NOMO-1 treated with DMSO at 0.1 percent for 48 hours (cell line): ENCODE measurements at regions not wholly inside any gene's neighbourhood (a gene's known extent, or its start where the extent isn't known, plus 50 kb on each side); places are given as distances from the start of the nearest gene placed in this dataset.
A peak's percentile ranks its signal among the peaks of the same experiment; 100 is the strongest.
"Not testable (repeated sequence)": the region's sequence is repeated elsewhere in the genome, so short reads cannot be mapped to it uniquely, and the experiment has no call there.

Experiments
- DNase-seq: peaks from one replicate; lab custom pipeline; 2025; ENCODE audit not compliant: unreplicated experiment; lab: John Stamatoyannopoulos, UW

DNA sequence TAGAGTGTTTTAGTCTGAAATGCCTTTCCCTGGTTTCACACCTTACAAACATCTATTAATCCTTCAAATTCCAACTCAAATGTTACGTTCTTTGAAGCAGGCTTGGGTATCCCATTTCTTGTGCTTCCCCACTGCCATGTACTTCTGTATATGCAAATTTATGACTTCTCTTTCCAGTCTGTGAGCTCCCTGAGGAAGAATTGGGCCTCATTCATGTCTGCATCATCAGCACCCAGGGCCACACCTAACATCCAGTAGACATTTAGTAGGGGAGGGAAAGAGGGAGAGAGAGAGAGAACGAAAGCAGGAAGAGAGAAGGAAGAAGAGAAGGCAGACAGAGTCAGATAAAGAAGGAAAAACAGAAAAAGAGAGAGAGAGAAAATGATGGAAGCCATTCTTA lies 53.3 kb upstream of the KY start:
- no peak for DNase-seq

DNA sequence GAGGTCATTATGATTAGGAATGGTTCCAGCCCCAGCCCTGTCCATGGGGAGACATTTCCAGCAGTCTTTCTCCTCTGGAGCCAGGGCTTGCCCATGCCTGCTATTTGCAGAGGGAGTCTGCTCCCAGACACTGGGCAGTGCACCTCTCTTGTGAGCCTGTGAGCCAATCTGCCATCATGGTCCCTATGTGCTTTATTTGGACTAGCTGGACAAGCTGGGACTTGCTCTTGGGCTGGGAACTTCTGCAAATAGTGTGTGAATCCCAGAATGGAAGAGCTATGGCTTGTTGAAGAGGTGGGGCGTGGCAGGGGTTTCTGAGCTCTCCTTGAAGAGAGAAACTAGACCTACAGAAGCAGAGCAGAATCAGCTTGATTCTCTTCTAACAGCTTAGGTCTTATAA lies 53.7 kb upstream of the KY start:
- no peak for DNase-seq

DNA sequence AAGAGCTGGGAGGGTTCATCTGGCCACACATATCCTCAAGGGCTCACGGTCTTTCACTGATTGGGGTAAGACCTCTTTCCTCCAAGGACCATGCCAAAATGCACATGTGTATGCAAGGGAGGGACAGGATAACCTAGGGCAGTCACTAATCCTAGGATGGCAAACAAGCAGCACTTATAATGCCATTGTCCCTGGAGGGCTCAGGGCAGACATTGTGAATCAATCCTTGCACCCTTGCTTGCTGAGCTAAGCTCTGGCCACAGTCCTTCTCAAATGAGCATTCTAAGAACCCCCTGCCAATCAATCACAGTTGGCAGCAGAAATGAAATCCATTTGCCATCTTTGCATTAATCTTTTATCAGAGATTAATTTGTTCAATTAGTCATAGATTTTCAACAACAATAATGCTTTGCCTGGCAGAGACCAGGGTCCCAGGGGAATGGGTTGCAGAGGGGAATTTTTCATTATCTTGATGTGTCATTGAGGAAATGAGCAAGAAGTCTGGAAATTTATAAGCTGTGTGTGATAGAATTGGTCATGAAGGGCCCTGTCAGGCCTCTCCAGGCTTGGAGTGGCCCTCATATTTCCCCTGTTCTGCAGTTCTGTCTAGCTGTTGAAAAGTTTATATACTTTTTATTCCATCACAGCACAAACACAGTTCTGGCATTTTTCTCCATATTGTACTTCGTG lies 57.2 kb upstream of the KY start:
- DNase-seq = no peak

DNA sequence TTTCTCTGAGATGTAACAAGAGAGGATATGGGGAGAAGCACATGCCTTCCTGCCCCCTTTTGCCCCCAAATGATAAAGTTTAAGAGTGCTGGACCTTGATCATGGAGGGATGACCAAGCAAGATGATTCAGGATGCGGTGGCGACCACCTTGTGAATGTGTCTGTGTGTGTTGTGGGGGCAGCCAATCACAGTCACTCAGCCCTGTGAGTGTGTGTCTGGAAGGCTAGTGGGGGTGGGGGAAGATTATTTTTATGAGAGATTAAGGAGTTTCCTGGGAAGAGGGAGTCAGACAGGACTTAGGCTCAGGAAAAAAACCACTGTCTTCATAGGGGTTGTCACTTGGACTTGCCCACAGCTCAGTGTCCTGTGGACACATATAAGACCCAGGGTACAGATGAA lies 57.8 kb upstream of the KY start:
- no peak for DNase-seq

DNA sequence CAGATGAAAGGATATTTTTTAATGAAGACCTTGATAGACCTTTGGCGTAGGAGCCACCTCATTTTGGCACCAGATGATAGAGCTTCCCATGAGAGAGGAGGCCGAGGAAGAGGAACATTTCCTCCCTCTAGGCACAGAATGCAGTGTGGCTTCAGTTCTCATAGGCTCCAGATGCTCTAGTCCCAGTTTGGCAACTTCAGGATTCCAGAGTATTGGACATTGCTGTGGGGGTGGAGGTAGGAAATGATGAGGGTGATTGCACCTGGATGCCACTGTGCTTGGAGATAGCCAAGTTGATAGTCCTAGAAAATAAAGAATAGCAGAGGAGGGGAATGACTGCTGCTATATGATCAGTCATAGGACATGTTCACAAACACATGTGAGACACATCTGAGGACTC lies 58.3 kb upstream of the KY start:
- no peak for DNase-seq

DNA sequence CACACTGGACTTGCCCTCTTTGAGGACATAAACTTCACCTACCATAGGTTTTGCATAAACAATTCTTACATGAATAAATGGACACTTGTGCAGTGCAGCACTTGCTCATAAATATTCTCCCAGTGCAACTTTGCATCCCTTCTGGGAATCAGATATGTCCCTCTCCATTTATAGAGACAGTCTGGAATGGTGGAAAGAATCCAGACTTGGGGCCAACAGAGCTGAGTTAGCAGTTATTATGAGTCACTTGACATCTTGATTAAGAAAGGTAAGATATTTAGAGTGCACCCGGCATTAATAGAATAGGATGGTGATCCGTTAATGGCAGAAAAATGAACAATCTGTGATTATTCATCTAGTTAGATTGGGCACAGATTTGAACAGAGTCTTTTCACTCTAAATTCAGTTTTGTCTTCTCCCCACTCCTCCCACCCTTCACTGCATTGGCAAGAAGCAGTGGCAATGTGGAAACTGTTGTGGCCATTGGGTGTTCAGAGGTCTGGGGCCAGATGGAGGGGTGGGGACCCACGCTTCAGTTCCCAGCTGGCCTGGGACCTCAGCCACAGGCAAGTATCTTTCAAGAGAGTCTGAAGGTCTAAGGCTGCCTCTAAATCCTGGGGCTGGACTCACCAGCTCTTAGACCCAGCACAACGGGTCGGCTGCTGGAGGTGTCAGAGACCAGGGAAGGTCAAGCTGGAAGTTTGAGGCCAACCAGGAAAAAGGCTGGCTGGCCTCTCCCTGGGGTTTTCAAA lies 58.9 kb upstream of the KY start:
- no peak for DNase-seq

DNA sequence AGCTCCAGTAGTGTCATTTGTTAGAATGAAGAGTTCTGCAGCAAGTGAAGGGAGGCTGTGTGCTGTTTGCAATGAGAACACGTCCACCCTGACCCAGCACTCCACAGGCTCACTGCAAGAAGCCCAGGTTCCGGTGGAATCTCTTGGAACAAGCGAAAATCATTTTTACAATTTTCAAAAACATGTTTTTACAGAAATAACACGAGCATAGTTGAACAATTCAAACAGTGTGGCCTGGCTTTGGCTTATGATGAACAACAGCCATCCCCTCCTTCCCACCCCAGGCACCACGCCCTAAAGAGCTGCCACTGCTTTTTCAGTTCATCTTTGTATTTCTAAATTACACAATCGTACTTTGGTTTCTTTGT lies 59.5 kb upstream of the KY start:
- no peak for DNase-seq

DNA sequence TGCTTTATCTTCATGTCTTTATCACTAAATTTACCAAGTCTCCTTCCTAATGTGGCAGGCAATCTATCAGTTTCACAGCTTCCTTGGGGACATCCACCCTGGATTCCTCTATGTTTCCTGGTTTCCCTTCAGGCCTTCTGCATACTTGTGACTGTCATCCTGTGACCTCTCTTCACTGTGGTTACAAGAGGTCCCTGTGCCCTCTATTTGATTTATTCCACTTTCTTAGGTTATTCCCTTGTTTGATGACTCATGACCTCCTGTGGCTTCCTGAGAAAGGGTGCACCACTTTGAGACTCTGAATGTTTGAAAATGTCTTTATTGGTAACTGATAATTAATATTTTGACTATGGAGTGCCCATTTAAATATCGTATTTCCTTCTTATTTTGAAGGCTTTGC lies 60.5 kb upstream of the KY start:
- no peak for DNase-seq

DNA sequence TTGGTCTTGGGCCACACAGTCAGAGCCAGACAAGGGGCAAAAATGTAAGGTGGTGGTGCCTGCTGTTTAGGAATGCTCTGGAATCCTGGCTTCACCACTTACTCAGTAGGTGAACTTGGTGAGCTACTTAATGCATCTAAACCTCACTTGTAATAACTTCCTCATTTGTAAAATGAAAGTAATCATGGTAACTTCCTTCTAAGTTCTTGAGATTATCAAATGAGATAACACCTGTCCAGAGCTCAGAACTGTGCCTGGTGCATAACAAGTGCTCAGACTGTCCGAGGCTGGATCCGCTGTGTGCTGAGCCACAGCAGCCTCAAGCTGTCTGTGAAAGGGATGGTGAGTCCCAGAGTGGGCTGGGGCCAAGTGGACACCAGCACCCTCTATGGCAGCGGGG lies 62.8 kb upstream of the KY start:
- no peak for DNase-seq

DNA sequence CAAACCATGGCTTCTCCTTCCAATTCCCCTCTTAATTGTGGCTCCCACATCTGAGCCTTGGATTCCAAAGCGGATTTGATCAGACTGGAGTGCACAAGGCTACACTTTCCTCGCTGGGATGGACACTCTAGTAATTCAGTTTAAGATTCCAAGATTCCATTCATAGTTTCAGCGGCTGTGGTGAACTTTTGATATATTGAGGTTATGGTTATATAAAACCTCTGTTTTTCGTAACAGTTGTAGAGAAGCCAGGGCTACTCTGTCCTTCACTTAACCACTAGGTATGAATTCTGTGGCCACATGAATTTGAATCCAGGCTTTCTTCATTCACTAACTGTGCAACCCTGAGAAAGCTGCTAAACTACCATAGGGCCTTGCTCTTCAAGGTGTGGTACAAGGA lies 67.9 kb upstream of the KY start:
- no peak for DNase-seq

DNA sequence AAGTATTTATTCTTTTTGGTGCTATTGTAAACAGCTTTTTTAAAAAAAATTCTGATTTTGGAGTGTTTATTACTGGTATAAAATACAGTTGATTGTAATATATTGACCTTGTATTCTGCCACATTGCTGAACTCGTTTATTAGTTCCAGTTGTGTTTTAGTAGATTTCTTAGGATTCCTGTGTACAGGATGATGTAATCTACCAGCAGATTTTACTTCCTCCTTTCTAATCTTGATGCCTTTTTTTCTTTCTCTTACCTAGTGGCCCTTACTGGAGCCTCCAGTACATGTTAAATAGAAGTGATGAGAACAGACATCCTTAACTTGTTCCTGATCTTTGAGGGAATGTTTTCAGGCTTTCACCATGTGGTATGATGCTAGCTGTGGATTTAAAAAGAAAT lies 70.4 kb upstream of the KY start:
- peak; percentile 84 for DNase-seq

DNA sequence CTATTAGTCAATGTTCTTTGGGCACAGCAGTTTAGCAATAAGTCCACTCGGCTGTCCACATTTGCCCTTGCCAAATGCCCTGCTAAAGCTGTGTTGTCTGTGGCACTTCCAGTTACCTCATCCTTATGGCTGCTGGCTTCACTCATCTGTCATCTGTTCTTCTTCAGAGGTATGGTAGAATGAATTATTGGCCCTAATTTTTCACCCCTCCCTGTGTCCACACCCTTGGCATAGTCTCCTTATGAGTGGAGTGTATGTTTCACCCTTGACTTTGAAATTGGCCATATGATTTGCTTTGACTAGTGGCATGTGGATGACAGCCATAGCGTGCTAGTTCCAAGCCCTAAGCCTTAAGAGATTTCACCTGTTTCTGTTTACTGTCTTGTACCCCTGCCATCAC lies 72.1 kb upstream of the EPHB1 start:
- DNase-seq = no peak

DNA sequence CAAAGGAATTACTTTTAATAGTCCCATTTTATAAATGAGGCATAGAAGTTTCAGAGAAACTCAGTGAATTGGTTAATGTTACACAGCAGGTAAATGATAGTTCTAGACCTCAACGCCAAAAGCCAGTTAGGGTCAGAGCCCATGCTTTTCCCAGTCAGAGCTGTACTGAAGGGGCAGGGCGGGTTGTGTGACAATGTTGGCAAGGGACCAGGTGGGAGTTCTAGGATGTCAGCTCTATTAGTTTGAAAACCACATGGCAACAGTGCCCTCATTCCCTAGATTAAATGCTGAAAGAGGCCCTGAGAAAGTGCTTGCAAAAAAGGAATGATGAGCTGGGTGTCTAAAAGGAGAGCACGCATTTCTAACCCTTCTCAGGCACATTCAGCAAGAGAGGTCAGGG lies 65.4 kb upstream of the EPHB1 start:
- no peak for DNase-seq

DNA sequence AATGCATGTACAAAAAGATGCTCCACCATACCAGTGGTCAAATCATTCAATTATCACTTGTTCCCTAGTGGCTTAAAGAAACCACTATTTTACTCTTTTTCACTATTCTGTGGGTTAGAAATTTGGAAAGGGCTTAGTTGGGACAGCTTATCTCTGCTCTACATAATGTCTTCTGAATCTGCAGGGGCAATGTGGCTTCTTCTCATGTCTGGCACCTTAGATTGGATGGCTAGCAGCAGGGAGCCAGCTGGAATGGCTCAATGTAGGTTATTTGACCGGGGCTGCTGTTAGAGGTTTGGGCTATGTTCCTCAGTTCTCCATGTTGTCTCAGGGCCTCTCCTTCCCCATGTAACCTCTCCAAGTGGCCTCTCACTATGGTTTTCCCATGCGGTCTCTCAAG lies 57.5 kb upstream of the EPHB1 start:
- DNase-seq = no peak

DNA sequence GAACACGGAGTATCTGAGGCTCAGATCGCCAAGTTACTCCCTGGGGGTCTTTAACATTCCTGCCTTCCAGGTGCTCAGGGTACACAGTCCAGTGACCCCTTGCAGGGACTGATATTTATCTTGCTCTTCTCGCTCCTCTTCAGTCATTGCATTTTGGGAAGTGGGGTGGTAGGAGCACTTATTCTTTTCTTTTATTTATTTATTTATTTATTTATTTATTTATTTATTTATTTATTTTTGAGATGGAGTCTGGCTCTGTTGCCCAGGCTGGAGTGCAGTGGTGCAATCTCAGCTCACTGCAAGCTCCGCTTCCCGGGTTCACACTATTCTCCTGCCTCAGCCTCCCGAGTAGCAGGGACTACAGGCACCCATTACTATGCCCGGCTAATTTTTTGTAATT lies 55.0 kb upstream of the EPHB1 start:
- not testable (repeated sequence) for DNase-seq

DNA sequence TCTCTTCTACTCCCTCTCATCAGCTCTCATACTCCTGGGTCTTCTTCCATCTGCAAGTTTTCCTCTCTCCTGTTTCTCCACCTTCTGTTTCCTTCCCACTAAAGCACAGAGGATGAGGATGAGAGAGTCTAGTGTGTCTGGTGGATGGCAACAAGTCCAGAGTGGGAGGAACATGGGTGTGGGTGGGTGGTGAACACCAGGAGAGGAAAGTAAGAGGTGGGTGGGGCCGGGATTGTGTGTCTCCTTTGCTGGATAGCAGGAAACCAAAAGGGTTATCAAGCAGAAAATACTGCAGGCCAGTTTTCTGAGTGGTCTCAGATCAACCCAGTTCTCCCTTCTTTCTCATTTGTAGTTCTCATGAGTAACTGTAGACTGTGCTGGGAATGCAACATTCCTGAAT lies 52.9 kb upstream of the EPHB1 start:
- no peak for DNase-seq

DNA sequence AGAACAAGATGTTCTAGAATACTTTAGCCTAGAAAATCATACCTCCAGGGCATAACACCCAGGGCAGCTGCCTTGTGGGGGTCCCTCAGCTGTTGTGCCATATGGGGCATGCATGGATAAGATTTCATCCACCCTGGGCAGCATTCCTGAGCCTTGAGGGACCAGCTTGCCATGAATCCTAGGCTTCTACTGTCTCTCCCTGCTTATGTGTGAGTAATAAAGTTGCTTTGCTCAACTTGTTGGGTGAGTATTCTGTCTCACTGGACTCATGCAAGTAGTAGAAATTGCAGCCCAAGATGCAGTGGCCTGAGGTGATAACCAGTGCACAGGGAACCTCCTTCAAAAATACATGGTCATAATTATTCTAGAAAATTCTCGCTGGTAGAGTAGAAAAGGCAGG lies 52.1 kb upstream of the EPHB1 start:
- no peak for DNase-seq
